MM.1S (cell line): ENCODE measurements at regions not wholly inside any gene's neighbourhood (a gene's known extent, or its start where the extent isn't known, plus 50 kb on each side); places are given as distances from the start of the nearest gene placed in this dataset.

ENCODE experiments used
- DNase-seq: peaks from one replicate; pipeline ENCODE4 v3.0.0-alpha.2; 2015
- H2AFZ ChIP-seq: fragments of 300-600 bp; sonication (generic); 2 replicates; pipeline ENCODE4 v1.6.0; 2016; ENCODE audit warnings: antibody characterized with exemption, low read length
- H3F3A ChIP-seq: fragments of 300-600 bp; sonication (generic); 2 replicates; pipeline ENCODE4 v1.6.1; 2016; ENCODE audit warnings: mild to moderate bottlenecking, antibody characterized with exemption, low read length, moderate library complexity, mixed read lengths; ENCODE audit not compliant: insufficient read depth
- H3K27ac ChIP-seq: fragments of 300-600 bp; sonication (generic); 2 replicates; pipeline ENCODE4 v1.5.1; 2016; ENCODE audit warnings: mild to moderate bottlenecking, low read length
- H3K27me3 ChIP-seq: fragments of 300-600 bp; sonication (generic); replicated peaks from 2 replicates; pipeline ENCODE4 v1.6.0; 2016; ENCODE audit warnings: low read length; ENCODE audit not compliant: insufficient read depth
- H3K36me3 ChIP-seq: fragments of 300-600 bp; sonication (generic); replicated peaks from 2 replicates; pipeline ENCODE4 v1.6.1; 2016; ENCODE audit warnings: mild to moderate bottlenecking, low read length, mixed read lengths; ENCODE audit not compliant: insufficient read depth
- H3K4me1 ChIP-seq: fragments of 300-600 bp; sonication (generic); 2 replicates; pipeline ENCODE4 v1.6.1; 2016; ENCODE audit warnings: low read length, mixed read lengths
- H3K4me2 ChIP-seq: fragments of 300-600 bp; sonication (generic); 2 replicates; pipeline ENCODE4 v1.6.0; 2016; ENCODE audit warnings: low read depth, low read length
- H3K4me3 ChIP-seq: fragments of 300-600 bp; sonication (generic); 2 replicates; pipeline ENCODE4 v1.5.1; 2016; ENCODE audit warnings: low read length, mixed read lengths
- H3K79me2 ChIP-seq: fragments of 300-600 bp; sonication (generic); 2 replicates; pipeline ENCODE4 v1.6.1; 2016; ENCODE audit warnings: mixed run types, low read length, mixed read lengths
- H3K9ac ChIP-seq: fragments of 300-600 bp; sonication (generic); 2 replicates; pipeline ENCODE4 v1.6.1; 2016; ENCODE audit warnings: low read length, mixed read lengths
- H3K9me2 ChIP-seq: fragments of 300-600 bp; sonication (generic); replicated peaks from 2 replicates; pipeline ENCODE4 v1.6.1; 2016; ENCODE audit warnings: mild to moderate bottlenecking, low read length, mixed read lengths; ENCODE audit not compliant: insufficient read depth
- H3K9me3 ChIP-seq: fragments of 300-600 bp; sonication (generic); replicated peaks from 2 replicates; pipeline ENCODE4 v1.6.1; 2016; ENCODE audit warnings: mild to moderate bottlenecking, low read length, mixed read lengths; ENCODE audit not compliant: insufficient read depth
- H4K20me1 ChIP-seq: fragments of 300-600 bp; sonication (generic); 2 replicates; pipeline ENCODE4 v1.6.1; 2016; ENCODE audit warnings: mild to moderate bottlenecking, low read length, moderate library complexity, mixed read lengths; ENCODE audit not compliant: insufficient read depth
- CTCF ChIP-seq: fragments of 300-600 bp; sonication (generic); IDR thresholded peaks from 2 replicates; pipeline ENCODE4 v1.5.1; 2016; ENCODE audit warnings: antibody characterized with exemption, low read length, mixed read lengths
- EZH2 ChIP-seq: fragments of 300-600 bp; sonication (generic); optimal IDR thresholded peaks from 2 replicates; pipeline ENCODE3; 2017; ENCODE audit warnings: low read depth, mild to moderate bottlenecking, antibody characterized with exemption, low read length, mixed read lengths
- EZH2phosphoT487 ChIP-seq: fragments of 300-600 bp; sonication (generic); IDR thresholded peaks from 2 replicates; pipeline ENCODE4 v1.6.1; 2018; ENCODE audit warnings: antibody characterized with exemption, low read length

GRCh38 chr9:2345013-2345412, 276.6 kb upstream of the VLDLR start:
- H3K9ac ChIP-seq, result no peak overlapping the region
- H4K20me1 ChIP-seq, result no peaks in the 10 kb centered on the region
- TF ChIP-seq CTCF (no peak), EZH2phosphoT487 (no peak), EZH2 (no peak)
- H3K4me1 ChIP-seq, result no peaks in the 10 kb centered on the region
- no peak overlapping the region for H3K4me3 ChIP-seq
- no peak overlapping the region for H3K27ac ChIP-seq
- H3K79me2 ChIP-seq, result no peaks in the 10 kb centered on the region
- no peaks in the 10 kb centered on the region for H3K36me3 ChIP-seq
- H3K27me3 ChIP-seq, result no peaks in the 10 kb centered on the region
- DNase-seq, result no peak
- H3F3A ChIP-seq, result no peaks in the 10 kb centered on the region
- no peaks in the 10 kb centered on the region for H3K9me2 ChIP-seq
- H3K9me3 ChIP-seq, result no peaks in the 10 kb centered on the region
- no peak overlapping the region for H2AFZ ChIP-seq
- no peak overlapping the region for H3K4me2 ChIP-seq

GRCh38 chr9:2346277-2346913, 275.2 kb upstream of the VLDLR start:
- H3F3A ChIP-seq, result no peaks in the 10 kb centered on the region

DNA sequence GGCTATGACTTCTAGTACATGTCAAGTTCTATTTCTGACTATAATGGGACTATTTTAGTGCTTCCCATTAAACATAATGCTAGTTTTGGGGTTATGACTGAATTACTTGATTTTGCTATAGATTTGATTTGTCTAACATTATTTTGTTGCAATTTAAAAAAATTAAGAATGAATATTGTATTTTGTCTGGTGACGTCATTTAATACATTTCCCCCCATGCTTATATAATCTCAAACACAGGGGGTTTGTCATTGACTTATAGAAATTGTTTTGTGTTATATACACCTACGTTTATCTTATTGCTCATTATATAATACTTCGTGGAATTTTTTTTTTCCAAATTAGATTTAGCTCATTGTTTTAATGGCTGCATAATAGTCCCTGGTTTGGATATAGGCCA, 270.3 kb upstream of the VLDLR start:
- Histone ChIP-seq H3K4me2 (no peak overlapping the region), H3K27ac (no peak overlapping the region), H3K4me1 (no peaks in the 10 kb centered on the region), H2AFZ (no peak overlapping the region), H3K27me3 (no peaks in the 10 kb centered on the region), H3K4me3 (no peak overlapping the region), H3K9me3 (no peaks in the 10 kb centered on the region), H3K9me2 (no peaks in the 10 kb centered on the region), H3K36me3 (no peaks in the 10 kb centered on the region), H3F3A (no peaks in the 10 kb centered on the region), H4K20me1 (no peaks in the 10 kb centered on the region), H3K79me2 (no peaks in the 10 kb centered on the region), H3K9ac (no peak overlapping the region)
- TF ChIP-seq EZH2, result no peak
- no peak for TF ChIP-seq CTCF
- TF ChIP-seq EZH2phosphoT487, result no peak
- DNase-seq, result no peak

More at GRCh38 chr9:2346277-2346913, 275.2 kb upstream of the VLDLR start:
- Histone ChIP-seq H3K9ac (no peak overlapping the region), H3K9me2 (no peaks in the 10 kb centered on the region), H2AFZ (no peak overlapping the region), H3K79me2 (no peaks in the 10 kb centered on the region), H3K27ac (no peak overlapping the region), H3K4me2 (no peak overlapping the region), H3K27me3 (no peaks in the 10 kb centered on the region), H3K4me3 (no peak overlapping the region), H3K36me3 (no peaks in the 10 kb centered on the region), H4K20me1 (no peaks in the 10 kb centered on the region), H3K4me1 (no peaks in the 10 kb centered on the region), H3K9me3 (no peaks in the 10 kb centered on the region)
- TF ChIP-seq EZH2, result no peak
- TF ChIP-seq CTCF, result no peak
- no peak for TF ChIP-seq EZH2phosphoT487
- no peak for DNase-seq
